ENCODE measurements at regions not wholly inside any gene's neighbourhood (a gene's known extent, or its start where the extent isn't known, plus 50 kb on each side); places are given as distances from the start of the nearest gene placed in this dataset.

DNA sequence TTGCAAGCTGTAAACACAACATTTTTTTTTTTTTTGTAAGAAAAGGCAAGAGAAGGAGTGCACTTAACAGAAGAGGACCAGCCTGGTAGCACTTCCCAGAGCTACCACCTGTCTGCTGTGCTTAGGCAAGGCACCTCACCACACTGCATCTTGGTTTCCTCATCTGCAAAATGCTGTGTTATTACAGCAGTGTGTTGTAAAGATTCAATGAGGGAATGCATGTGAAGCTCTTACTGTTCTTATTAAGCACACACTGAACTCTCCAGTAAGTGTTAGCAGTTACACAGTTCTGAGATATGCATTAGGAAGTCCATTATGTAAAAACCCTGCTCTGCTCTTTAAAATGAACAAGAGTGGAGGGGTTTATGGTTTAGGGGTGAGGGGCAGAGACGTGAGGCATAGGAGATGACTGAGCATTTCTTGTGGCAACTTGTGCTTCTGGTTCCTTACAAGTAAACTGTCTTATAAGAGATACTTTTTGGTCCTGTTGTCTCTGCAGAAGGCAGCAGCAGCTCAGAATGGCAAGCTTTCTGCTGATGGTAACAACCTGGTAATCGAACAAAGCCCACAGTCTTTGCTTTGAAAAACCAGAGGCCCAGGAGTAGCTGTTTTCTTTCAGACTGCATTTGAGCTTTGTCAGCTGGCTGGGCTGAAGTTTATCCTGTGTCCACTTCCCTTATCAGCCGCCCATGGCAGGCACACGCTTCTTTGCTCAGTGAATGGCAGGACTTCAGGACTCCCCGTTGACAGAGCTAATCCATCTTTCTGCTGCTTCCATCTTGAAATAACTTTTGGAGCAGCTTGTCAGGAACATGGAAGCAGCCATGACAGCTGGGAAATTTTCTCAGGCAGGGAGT is 98.8 kb upstream of the BMPER start:
- peaks cover 0 to 20% (median 11%) of the 10 kb centered on the region in 3 donors for H3K4me1 ChIP-seq
- intact Hi-C loops (cut with DNase I) = no loop called here

DNA sequence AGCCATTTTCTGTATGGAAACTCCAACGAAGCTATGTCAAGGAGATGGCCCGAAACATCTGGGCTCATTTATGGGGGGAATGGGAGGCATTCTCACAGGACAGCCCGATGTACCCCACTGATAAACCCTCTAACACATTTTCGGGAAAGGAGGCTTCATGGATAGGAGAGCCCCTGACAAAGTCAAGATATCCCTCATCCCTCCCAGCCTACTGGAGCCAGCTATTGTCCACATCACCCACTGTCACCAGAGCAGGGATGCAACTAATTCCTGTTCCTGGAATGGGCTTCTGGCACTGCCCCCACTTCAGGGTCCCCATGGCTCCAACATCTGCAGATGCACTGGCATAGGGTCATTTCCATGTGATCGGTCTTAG is 98.2 kb upstream of the BMPER start:
- Histone ChIP-seq H3K4me3 (no peak overlapping the region), H3K9me3 (no peaks in the 10 kb centered on the region), H3K36me3 (no peaks in the 10 kb centered on the region), H3K27me3 (no peaks in the 10 kb centered on the region), H3K27ac (no peak overlapping the region), H3K4me1 (peaks cover 0 to 20% (median 11%) of the 10 kb centered on the region in 3 donors)
- intact Hi-C loops (cut with DNase I) = no loop called here
- DNase-seq = no peak
- 69% methylated on average over 5 of the region's 5 CpGs for WGBS, 2 donors
- TF ChIP-seq, protein P1, sequence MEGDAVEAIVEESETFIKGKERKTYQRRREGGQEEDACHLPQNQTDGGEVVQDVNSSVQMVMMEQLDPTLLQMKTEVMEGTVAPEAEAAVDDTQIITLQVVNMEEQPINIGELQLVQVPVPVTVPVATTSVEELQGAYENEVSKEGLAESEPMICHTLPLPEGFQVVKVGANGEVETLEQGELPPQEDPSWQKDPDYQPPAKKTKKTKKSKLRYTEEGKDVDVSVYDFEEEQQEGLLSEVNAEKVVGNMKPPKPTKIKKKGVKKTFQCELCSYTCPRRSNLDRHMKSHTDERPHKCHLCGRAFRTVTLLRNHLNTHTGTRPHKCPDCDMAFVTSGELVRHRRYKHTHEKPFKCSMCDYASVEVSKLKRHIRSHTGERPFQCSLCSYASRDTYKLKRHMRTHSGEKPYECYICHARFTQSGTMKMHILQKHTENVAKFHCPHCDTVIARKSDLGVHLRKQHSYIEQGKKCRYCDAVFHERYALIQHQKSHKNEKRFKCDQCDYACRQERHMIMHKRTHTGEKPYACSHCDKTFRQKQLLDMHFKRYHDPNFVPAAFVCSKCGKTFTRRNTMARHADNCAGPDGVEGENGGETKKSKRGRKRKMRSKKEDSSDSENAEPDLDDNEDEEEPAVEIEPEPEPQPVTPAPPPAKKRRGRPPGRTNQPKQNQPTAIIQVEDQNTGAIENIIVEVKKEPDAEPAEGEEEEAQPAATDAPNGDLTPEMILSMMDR (IDR thresholded peaks at IDR 0.05) = no peak
- no peak for TF ChIP-seq POLR2A (IDR thresholded peaks at IDR 0.05)

More for the DNA sequence above, 98.8 kb upstream of the BMPER start:
- H3K27me3 ChIP-seq = no peaks in the 10 kb centered on the region
- no peak overlapping the region for H3K27ac ChIP-seq
- H3K4me3 ChIP-seq = no peak overlapping the region
- H3K36me3 ChIP-seq = no peaks in the 10 kb centered on the region
- no peak for TF ChIP-seq POLR2A (IDR thresholded peaks at IDR 0.05)
- TF ChIP-seq, protein P1 (IDR thresholded peaks at IDR 0.05) = no peak
- H3K9me3 ChIP-seq = no peaks in the 10 kb centered on the region
- 42 to 58% methylated on average over 2 to 5 of the region's 5 CpGs for WGBS, 2 donors
- no peak for DNase-seq

DNA sequence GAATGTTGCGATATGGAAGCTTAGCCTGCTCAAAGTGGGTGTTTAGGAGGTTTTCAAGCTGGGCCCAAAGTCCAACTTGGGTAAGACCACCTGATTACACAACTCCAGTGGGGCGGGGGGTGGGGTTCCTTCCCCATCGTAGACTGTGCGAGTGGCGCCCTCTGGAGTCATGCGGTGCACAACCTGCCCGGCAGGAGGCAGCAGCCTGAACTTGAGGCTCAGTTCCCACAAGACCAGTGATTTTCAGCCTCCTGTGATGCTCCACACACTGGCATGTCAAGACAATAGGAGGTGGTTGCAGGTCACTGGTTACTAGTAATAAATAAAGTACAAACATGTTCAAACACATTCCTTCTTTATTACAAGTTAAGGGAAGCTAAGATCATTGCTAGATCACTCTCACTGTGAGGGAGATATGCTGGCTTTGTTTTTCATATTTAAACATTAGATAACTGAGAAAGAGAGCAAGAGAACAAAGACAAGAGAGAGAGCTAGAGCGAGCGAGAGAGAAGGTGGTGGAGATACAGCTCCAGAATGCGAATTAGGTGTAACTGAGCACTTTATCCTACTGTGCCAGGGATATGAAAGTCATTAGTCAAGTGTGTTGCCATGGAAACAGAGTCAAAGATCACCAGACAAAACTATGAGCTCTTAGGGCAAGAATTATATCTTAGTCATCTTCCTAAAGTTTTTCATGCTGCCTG is 97.4 kb upstream of the BMPER start:
- Histone ChIP-seq H3K27me3 (no peaks in the 10 kb centered on the region), H3K9me3 (no peaks in the 10 kb centered on the region), H3K27ac (no peak overlapping the region), H3K4me1 (peaks cover 0 to 19% (median 11%) of the 10 kb centered on the region in 3 donors), H3K4me3 (no peak overlapping the region), H3K36me3 (no peaks in the 10 kb centered on the region)
- DNase-seq = no peak
- 51 to 71% methylated on average over 4 to 5 of the region's 10 CpGs for WGBS, 2 donors
- intact Hi-C loops (cut with DNase I) = no loop called here
- no peak for TF ChIP-seq POLR2A (IDR thresholded peaks at IDR 0.05)
- TF ChIP-seq, protein P1 (IDR thresholded peaks at IDR 0.05) = peak in 3 of 6 experiments; percentile 13 to 61 (median 16)

DNA sequence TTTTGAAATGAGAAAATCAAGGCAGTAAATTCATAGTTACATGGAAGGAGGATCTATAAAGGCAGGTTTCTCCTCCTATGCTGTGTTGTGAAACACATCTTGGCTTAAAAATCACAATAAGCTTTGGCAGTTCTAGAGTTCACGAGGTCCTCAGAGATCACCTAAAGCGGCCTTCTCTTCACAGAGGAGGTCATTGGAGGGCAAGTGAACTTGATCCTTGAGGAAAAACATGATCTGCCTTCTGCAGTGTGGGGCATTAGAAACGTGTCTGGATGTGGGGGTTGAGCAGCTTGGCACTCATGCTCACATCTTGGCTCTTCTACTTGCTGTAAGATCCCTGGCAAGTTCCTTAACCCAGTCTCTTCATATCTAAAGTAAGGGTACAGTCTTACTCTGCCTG is 96.1 kb upstream of the BMPER start:
- 25 to 67% methylated on average over 2 to 3 of the region's 3 CpGs for WGBS, 2 donors
- Histone ChIP-seq H3K4me1 (peaks cover 0 to 16% (median 11%) of the 10 kb centered on the region in 3 donors), H3K9me3 (no peaks in the 10 kb centered on the region), H3K27ac (no peak overlapping the region), H3K27me3 (no peaks in the 10 kb centered on the region), H3K36me3 (no peaks in the 10 kb centered on the region), H3K4me3 (no peak overlapping the region)
- DNase-seq = no peak
- intact Hi-C loops (cut with DNase I) = no loop called here
- TF ChIP-seq, protein P1 (IDR thresholded peaks at IDR 0.05) = no peak
- no peak for TF ChIP-seq POLR2A (IDR thresholded peaks at IDR 0.05)

DNA sequence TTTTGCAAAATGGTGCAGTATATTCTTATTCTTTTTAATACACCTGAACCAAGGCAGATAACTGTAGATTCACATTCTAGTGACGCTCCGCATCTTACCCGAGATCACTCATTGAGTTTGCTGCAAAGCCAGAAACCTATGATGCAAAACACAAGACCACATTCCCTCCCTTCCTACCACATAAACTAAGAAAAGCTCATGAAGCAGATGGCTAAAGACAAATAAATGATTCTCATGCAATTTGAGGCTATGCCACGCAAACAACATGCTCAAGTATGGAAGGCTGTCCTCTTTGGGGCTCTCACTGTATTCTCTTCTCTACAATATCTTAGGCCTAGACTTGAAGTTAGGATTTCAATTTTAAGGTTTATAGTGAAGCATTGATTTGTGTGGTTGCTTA is 95.0 kb upstream of the BMPER start:
- WGBS, 2 donors = 89 to 91% methylated on average over 4 of the region's 4 CpGs
- peaks cover 0 to 16% (median 11%) of the 10 kb centered on the region in 3 donors for H3K4me1 ChIP-seq
- no peak overlapping the region for H3K4me3 ChIP-seq
- TF ChIP-seq, protein P1 (IDR thresholded peaks at IDR 0.05) = no peak
- TF ChIP-seq POLR2A (IDR thresholded peaks at IDR 0.05) = no peak
- intact Hi-C loops (cut with DNase I) = no loop called here
- no peaks in the 10 kb centered on the region for H3K9me3 ChIP-seq
- no peak overlapping the region for H3K27ac ChIP-seq
- no peak for DNase-seq
- no peaks in the 10 kb centered on the region for H3K27me3 ChIP-seq
- no peaks in the 10 kb centered on the region for H3K36me3 ChIP-seq

Data from esophagus squamous epithelium (tissue), 5 donors.